Omental fat pad (tissue), 3 donors: ENCODE measurements at regions not wholly inside any gene's neighbourhood (a gene's known extent, or its start where the extent isn't known, plus 50 kb on each side); places are given as distances from the start of the nearest gene placed in this dataset.

Experiments used
- ATAC-seq: fragments of 150-250 bp; one replicate; pipeline ENCODE4 v1.9.1; 2016; ENCODE audit warnings: mild to moderate bottlenecking, moderate library complexity; ENCODE audit not compliant: low FRiP score
- DNase-seq: peaks from one replicate; pipeline ENCODE4 v3.0.0-alpha.2; 2019; ENCODE audit warnings: low spot score
- CTCF ChIP-seq, 3 donors: fragments of 450-650 bp; IDR thresholded peaks; one replicate each; pipeline ENCODE4 v1.5.1; 2016 to 2017; ENCODE audit warnings: antibody characterized with exemption in 3 of 3, mild to moderate bottlenecking in 3 of 3, moderate library complexity in 2 of 3

GRCh38 chr2:226030369-226030768, 630.9 kb downstream of the NYAP2 start:
- no peak for TF ChIP-seq CTCF (IDR thresholded peaks at IDR 0.05)
- no peak for ATAC-seq
- no peak for DNase-seq

- DNase-seq (no peak), ATAC-seq (no peak)
- TF ChIP-seq CTCF (IDR thresholded peaks at IDR 0.05) = no peak
These were observed 624.4 kb downstream of the NYAP2 start for GRCh38 chr2:226023946-226024345.

- no peak for DNase-seq
- no peak for TF ChIP-seq CTCF (IDR thresholded peaks at IDR 0.05)
- ATAC-seq = no peak
These were observed 623.9 kb downstream of the NYAP2 start for GRCh38 chr2:226023383-226023782.

DNA sequence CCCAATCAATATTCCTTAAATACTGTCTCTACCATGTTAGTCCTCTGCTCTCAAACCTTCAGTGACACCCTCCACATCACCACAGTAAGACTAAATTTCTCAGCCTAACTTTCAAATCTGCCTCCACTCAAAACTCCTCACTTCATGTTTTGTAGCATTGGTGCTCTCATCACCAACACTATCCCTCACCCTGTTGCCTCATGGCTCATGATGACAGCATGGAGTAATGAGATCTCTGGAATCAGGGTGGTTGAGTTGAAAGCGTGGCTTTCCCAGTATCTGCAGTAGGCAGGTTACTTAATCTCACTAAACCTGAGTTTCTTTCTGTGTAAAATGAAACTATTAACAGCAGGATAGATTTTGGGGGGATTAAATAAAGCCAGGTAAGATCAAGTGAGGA, 621.4 kb downstream of the NYAP2 start:
- DNase-seq (no peak), ATAC-seq (no peak)
- no peak for TF ChIP-seq CTCF (IDR thresholded peaks at IDR 0.05)

- TF ChIP-seq CTCF (IDR thresholded peaks at IDR 0.05) = no peak
- DNase-seq = no peak
- no peak for ATAC-seq
These were observed 620.7 kb downstream of the NYAP2 start for GRCh38 chr2:226020176-226020575.

DNA sequence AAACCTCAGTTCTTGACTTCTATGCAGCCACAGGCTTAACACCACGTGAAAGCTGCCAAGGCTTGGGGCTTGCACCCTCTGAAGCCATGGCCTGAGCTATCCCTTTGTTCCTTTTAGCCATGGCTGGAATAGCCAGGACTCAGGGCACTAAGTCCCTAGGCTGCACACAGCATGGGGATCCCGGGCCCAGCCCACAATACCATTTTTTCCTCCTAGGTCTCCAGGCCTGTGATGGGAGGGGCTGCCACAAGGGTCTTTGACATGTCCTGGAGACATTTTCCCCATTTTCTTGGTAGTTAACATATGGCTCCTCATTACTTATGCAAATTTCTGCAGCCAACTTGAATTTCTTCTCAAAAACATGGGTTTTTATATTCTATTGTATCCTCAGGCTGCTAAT, 619.1 kb downstream of the NYAP2 start:
- DNase-seq = no peak
- TF ChIP-seq CTCF (IDR thresholded peaks at IDR 0.05) = no peak
- no peak for ATAC-seq

- DNase-seq = no peak
- ATAC-seq = no peak
- TF ChIP-seq CTCF (IDR thresholded peaks at IDR 0.05) = no peak
These were observed 618.0 kb downstream of the NYAP2 start for GRCh38 chr2:226017537-226017936.
